Peyer's patch (tissue), 4 donors: ENCODE measurements at regions not wholly inside any gene's neighbourhood (a gene's known extent, or its start where the extent isn't known, plus 50 kb on each side); places are given as distances from the start of the nearest gene placed in this dataset.

Experiments
- CTCF ChIP-seq, 6 experiments: fragments of 450-650 bp in 4 of 6; fragments of 200-600 bp in 2 of 6; sonication (generic) in 1 of 6; IDR thresholded peaks; one replicate each; pipeline ENCODE4 v1.5.1; 2017 to 2019; ENCODE audit warnings: antibody characterized with exemption in 6 of 6, mild to moderate bottlenecking in 3 of 6, moderate library complexity in 1 of 6
- POLR2A ChIP-seq, 2 donors: fragments of 450-650 bp; IDR thresholded peaks; one replicate each; pipeline ENCODE4 v1.5.1; 2017; ENCODE audit warnings: antibody characterized with exemption in 2 of 2, mild to moderate bottlenecking in 2 of 2, moderate library complexity in 2 of 2

GRCh38 chr6:137813308-137813970 lies 53.6 kb upstream of the TNFAIP3 start:
- TF ChIP-seq CTCF (IDR thresholded peaks at IDR 0.05): no peak
- no peak for TF ChIP-seq POLR2A (IDR thresholded peaks at IDR 0.05)
